H1 (cell line): ENCODE measurements at regions not wholly inside any gene's neighbourhood (a gene's known extent, or its start where the extent isn't known, plus 50 kb on each side); places are given as distances from the start of the nearest gene placed in this dataset.

Experiments used
- CEBPB ChIP-seq: IDR thresholded peaks from 2 replicates; pipeline ENCODE4 v1.6.1; 2012; ENCODE audit warnings: low read depth, low read length
- CHD1 ChIP-seq: IDR thresholded peaks from 2 replicates; pipeline ENCODE4 v1.6.1; 2012; ENCODE audit warnings: low read depth, low read length, improper control_type of control experiment
- EP300 ChIP-seq, 2 experiments: IDR thresholded peaks; 1 replicate in 1 of 2; 2 replicates in 1 of 2; pipeline ENCODE4 v1.6.1; 2011 to 2012; ENCODE audit warnings: low read depth in 2 of 2, low read length in 2 of 2, mild to moderate bottlenecking in 2 of 2, borderline replicate concordance in 1 of 2, inconsistent platforms in 1 of 2, moderate library complexity in 1 of 2
- RXRA ChIP-seq: IDR thresholded peaks from 2 replicates; pipeline ENCODE4 v1.6.1; 2011; ENCODE audit warnings: low read depth, mild to moderate bottlenecking, low read length, moderate library complexity; ENCODE audit not compliant: insufficient read depth

DNA sequence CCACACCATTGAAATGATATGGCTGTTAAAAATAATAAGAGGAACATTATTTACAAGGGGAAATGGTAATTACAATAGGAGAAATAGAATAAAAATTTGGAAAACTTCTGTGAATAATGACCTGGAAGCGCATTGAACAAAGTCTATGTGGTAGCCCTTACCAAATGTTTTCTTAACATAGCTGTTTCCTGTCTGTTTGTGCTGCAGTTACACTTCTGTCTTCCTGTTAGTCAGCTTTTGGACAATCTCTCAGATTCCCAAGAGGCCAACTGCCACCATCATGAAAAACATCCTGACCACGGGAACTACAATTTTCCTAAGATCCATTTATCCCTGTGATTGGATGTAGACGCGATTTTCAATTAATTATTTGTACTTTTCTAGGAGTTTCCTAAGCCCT lies 754.4 kb upstream of the MARCKS start (continued):
- TF ChIP-seq RXRA: no peak
- no peak for TF ChIP-seq CEBPB
- no peak for TF ChIP-seq EP300 (IDR thresholded peaks at IDR 0.05; ENCODE audit: borderline replicate concordance in 1 of 2, low read depth in 2 of 2, low read length in 2 of 2)
- no peak for TF ChIP-seq CHD1
